ENCODE measurements at regions not wholly inside any gene's neighbourhood (a gene's known extent, or its start where the extent isn't known, plus 50 kb on each side); places are given as distances from the start of the nearest gene placed in this dataset.

DNA sequence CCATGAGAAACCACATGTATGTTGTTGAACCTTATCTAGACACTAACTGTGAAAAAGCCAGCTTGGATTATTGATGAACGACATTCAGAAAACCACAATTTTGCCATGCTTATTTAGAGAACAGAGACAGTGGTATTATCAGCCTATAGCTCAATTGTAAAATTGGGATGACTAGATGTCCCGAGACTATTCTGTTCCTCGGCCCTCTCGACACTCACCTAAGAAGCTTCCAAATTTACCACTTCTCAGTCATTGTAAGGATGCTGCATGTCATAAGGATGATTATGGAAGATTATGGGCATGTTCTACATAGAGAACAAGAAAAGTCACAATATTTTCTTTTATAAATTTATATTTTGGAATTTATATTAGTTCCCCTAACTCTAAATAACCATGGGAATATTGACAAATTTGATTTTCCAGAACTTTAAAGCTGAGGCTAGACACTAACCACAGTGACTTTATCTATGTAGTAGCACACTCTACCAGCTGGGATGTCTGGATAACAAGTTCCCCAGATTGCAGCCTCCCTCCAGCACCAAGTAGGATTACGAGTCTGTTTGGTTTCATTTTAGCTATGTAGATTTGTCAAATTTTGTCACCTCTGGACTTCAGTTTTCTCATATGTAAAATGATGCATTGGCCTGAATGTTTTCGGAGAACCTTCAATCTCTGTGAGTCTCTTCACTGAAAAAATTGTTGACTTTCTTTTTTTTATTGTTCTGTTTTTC lies 513.6 kb downstream of the IRS2 start:
- TF ChIP-seq POLR2AphosphoS5 (IDR thresholded peaks at IDR 0.05; ENCODE audit: borderline replicate concordance, low read depth, low read length) = no peak
- no peak for TF ChIP-seq EZH2 (IDR thresholded peaks at IDR 0.05)

Measured in SK-N-MC (cell line).